PFSK-1 (cell line): ENCODE measurements at regions not wholly inside any gene's neighbourhood (a gene's known extent, or its start where the extent isn't known, plus 50 kb on each side); places are given as distances from the start of the nearest gene placed in this dataset.

Source experiments
- POLR2AphosphoS5 ChIP-seq: IDR thresholded peaks from 2 replicates; pipeline ENCODE4 v1.6.1; 2012; ENCODE audit warnings: low read depth, mild to moderate bottlenecking, control low read depth, low read length, moderate library complexity
- REST ChIP-seq, 2 experiments: IDR thresholded peaks; 2 replicates each; pipeline versions ENCODE4 v1.6.1 to v1.8.0; 2011 to 2012; ENCODE audit warnings: low read depth in 2 of 2, low read length in 2 of 2, control low read depth in 1 of 2, inconsistent platforms in 1 of 2, mild to moderate bottlenecking in 1 of 2, moderate library complexity in 1 of 2; ENCODE audit not compliant: insufficient read depth in 1 of 2
- SIN3A ChIP-seq: IDR thresholded peaks from 2 replicates; pipeline ENCODE4 v1.6.1; 2012; ENCODE audit warnings: mild to moderate bottlenecking, low read length, moderate library complexity, borderline replicate concordance; ENCODE audit not compliant: insufficient read depth
- TAF1 ChIP-seq: IDR thresholded peaks from 2 replicates; pipeline ENCODE4 v1.6.1; 2012; ENCODE audit warnings: low read length, control low read depth, borderline replicate concordance; ENCODE audit not compliant: insufficient read depth

- TF ChIP-seq SIN3A, result no peak
- TF ChIP-seq POLR2AphosphoS5, result no peak
- TF ChIP-seq TAF1, result no peak
- TF ChIP-seq REST (IDR thresholded peaks at IDR 0.05; ENCODE audit: insufficient read depth in 1 of 2, low read depth in 2 of 2, low read length in 2 of 2), result no peak
Measured at GRCh38 chr5:168176941-168177340, 114.5 kb upstream of the WWC1 start.
